ENCODE measurements at regions not wholly inside any gene's neighbourhood (a gene's known extent, or its start where the extent isn't known, plus 50 kb on each side); places are given as distances from the start of the nearest gene placed in this dataset.

DNA sequence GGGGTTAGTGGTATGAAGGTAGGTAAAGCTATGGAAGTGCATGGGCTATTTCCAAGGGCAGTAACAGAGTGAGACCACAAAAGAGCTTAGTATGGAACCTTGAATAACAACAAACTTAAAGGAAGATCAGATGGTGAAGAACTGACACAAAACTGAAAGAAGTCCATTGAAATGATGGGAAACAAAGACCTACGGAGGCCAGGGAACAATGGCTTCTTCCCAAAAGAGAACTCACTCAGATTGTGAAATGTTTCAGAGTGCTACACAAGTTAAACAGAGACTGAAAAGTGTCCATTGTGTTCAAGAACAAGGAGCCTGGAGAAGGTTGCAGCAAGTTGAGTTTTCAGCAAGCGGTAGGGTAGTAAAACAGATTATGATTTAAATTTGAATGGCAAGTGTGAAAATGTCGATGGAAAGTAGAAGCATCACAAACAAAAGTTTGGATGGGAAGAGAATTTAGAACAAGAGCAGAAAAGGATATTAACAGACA, 700.0 kb upstream of the NXPH2 start:
- WGBS (ENCODE audit: low lambda C conversion rate): 41% methylated on average over 3 of the region's 3 CpGs
- Histone ChIP-seq H3K4me1 (ENCODE audit: control insufficient read depth in 1 of 2, insufficient read depth in 2 of 2, low read depth in 1 of 2, low read length in 1 of 2) (peaks cover 0 to 3% of the 10 kb centered on the region in 2 experiments; a peak in 1 of 4 replicates), H3K9ac (no peak overlapping the region), H3K4me3 (ENCODE audit: low read depth in 2 of 2, low read length in 1 of 2) (no peak overlapping the region), H3K9me2 (no peaks in the 10 kb centered on the region), H3K36me3 (replicated peaks in 1 of 2; ENCODE audit: control insufficient read depth in 1 of 2, insufficient read depth in 2 of 2, low read length in 1 of 2) (no peaks in the 10 kb centered on the region), H3K9me3 (no peaks in the 10 kb centered on the region), H3F3A (replicated peaks; ENCODE audit: insufficient read depth) (no peaks in the 10 kb centered on the region), H3K4me2 (no peak overlapping the region), H4K20me1 (ENCODE audit: insufficient read depth) (no peaks in the 10 kb centered on the region), H2AFZ (ENCODE audit: low read depth) (no peak overlapping the region), H3K27me3 (ENCODE audit: insufficient read depth) (no peaks in the 10 kb centered on the region), H3K27ac (ENCODE audit: low read depth in 2 of 2, low read length in 1 of 2) (no peak overlapping the region), H3K79me2 (ENCODE audit: insufficient read depth) (no peaks in the 10 kb centered on the region)
- DNase-seq: no peak
- ChIA-PET CTCF (interaction anchor here (0.9 kb wide), 1 partner anchor 11 kb away, joined by 3 read pairs; no protein-coding TSS in a partner anchor), POLR2A (no interaction called here)
- TF ChIP-seq MEF2A (IDR thresholded peaks at IDR 0.05; ENCODE audit: borderline replicate concordance, low read depth): no peak
- no peak for TF ChIP-seq FOXM1 (IDR thresholded peaks at IDR 0.05; ENCODE audit: low read depth)
- TF ChIP-seq TCF12 (IDR thresholded peaks at IDR 0.05): no peak
- no peak for TF ChIP-seq TEAD4 (IDR thresholded peaks at IDR 0.05; ENCODE audit: borderline replicate concordance, insufficient read depth)
- no peak for TF ChIP-seq ELF1 (IDR thresholded peaks at IDR 0.05)
- TF ChIP-seq, protein P1, sequence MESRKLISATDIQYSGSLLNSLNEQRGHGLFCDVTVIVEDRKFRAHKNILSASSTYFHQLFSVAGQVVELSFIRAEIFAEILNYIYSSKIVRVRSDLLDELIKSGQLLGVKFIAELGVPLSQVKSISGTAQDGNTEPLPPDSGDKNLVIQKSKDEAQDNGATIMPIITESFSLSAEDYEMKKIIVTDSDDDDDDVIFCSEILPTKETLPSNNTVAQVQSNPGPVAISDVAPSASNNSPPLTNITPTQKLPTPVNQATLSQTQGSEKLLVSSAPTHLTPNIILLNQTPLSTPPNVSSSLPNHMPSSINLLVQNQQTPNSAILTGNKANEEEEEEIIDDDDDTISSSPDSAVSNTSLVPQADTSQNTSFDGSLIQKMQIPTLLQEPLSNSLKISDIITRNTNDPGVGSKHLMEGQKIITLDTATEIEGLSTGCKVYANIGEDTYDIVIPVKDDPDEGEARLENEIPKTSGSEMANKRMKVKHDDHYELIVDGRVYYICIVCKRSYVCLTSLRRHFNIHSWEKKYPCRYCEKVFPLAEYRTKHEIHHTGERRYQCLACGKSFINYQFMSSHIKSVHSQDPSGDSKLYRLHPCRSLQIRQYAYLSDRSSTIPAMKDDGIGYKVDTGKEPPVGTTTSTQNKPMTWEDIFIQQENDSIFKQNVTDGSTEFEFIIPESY (IDR thresholded peaks at IDR 0.05; ENCODE audit: borderline replicate concordance, low read depth): no peak
- TF ChIP-seq RFX5 (IDR thresholded peaks at IDR 0.05; ENCODE audit: low read length): no peak
- TF ChIP-seq, protein P2, sequence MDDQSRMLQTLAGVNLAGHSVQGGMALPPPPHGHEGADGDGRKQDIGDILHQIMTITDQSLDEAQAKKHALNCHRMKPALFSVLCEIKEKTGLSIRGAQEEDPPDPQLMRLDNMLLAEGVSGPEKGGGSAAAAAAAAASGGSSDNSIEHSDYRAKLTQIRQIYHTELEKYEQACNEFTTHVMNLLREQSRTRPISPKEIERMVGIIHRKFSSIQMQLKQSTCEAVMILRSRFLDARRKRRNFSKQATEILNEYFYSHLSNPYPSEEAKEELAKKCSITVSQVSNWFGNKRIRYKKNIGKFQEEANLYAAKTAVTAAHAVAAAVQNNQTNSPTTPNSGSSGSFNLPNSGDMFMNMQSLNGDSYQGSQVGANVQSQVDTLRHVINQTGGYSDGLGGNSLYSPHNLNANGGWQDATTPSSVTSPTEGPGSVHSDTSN (IDR thresholded peaks at IDR 0.05): no peak
- TF ChIP-seq RAD21 (IDR thresholded peaks at IDR 0.05; ENCODE audit: low read length): no peak
- TF ChIP-seq GATA2 (CRISPR knock-in tag; IDR thresholded peaks at IDR 0.05): no peak
- TF ChIP-seq NFIC (IDR thresholded peaks at IDR 0.05; ENCODE audit: borderline replicate concordance): no peak
- TF ChIP-seq RCOR1 (IDR thresholded peaks at IDR 0.05; ENCODE audit: low read length): no peak
- no peak for TF ChIP-seq FOSL2 (IDR thresholded peaks at IDR 0.05; ENCODE audit: borderline replicate concordance, low read depth)
- TF ChIP-seq, protein P3, sequence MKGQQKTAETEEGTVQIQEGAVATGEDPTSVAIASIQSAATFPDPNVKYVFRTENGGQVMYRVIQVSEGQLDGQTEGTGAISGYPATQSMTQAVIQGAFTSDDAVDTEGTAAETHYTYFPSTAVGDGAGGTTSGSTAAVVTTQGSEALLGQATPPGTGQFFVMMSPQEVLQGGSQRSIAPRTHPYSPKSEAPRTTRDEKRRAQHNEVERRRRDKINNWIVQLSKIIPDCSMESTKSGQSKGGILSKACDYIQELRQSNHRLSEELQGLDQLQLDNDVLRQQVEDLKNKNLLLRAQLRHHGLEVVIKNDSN (IDR thresholded peaks at IDR 0.05; ENCODE audit: borderline replicate concordance, low read depth): no peak
- TF ChIP-seq CHD2 (IDR thresholded peaks at IDR 0.05; ENCODE audit: low read length, partially characterized antibody): no peak
- no peak for TF ChIP-seq SMC3 (IDR thresholded peaks at IDR 0.05; ENCODE audit: low read depth, low read length)
- TF ChIP-seq, protein P4, sequence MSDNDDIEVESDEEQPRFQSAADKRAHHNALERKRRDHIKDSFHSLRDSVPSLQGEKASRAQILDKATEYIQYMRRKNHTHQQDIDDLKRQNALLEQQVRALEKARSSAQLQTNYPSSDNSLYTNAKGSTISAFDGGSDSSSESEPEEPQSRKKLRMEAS (IDR thresholded peaks at IDR 0.05; ENCODE audit: low read depth): no peak
- no peak for TF ChIP-seq RXRA (IDR thresholded peaks at IDR 0.05; ENCODE audit: borderline replicate concordance, low read depth)

Data from SK-N-SH (cell line).